Naive thymus-derived CD4-positive, alpha-beta T cell (primary cell): ENCODE measurements at regions not wholly inside any gene's neighbourhood (a gene's known extent, or its start where the extent isn't known, plus 50 kb on each side); places are given as distances from the start of the nearest gene placed in this dataset.

Source experiments
- ATAC-seq: fragments of 150-1000 bp; cut with Tn5 transposase; 2 replicates; pipeline ENCODE4 v1.10.0; 2021; ENCODE audit warnings: mild to moderate bottlenecking, moderate library complexity
- CTCF ChIA-PET: fragments of 350-600 bp; sonication (Branson Sonifier 250); formaldehyde crosslinking; loops from one replicate; lab custom pipeline; 2021; ENCODE audit warnings: antibody characterized with exemption; lab: Charles Lee
- POLR2A ChIA-PET: fragments of 350-600 bp; sonication (Branson Sonifier 250); formaldehyde crosslinking; loops from one replicate; lab custom pipeline; 2021; ENCODE audit warnings: antibody characterized with exemption, inconsistent platforms; lab: Charles Lee
- DNase-seq, 9 donors: peaks; one replicate each; pipeline versions ENCODE4 v3.0.0 to v3.0.0-alpha.2; 2020 to 2022; ENCODE audit warnings: mixed read lengths in 1 of 9
- H3K27ac ChIP-seq: one replicate; pipeline ENCODE4 v1.7.0; 2013; ENCODE audit warnings: mild to moderate bottlenecking, low read depth, low read length, moderate library complexity
- H3K27me3 ChIP-seq, 2 donors: one replicate each; pipeline ENCODE4 v1.7.0; 2013; ENCODE audit warnings: low read length in 2 of 2, mild to moderate bottlenecking in 2 of 2, moderate library complexity in 2 of 2; ENCODE audit not compliant: control insufficient read depth in 2 of 2, insufficient read depth in 2 of 2
- H3K36me3 ChIP-seq, 3 experiments: 1 replicate in 2 of 3; 2 replicates in 1 of 3; pipeline ENCODE4 v1.7.0; 2013; ENCODE audit warnings: low read length in 3 of 3, mild to moderate bottlenecking in 3 of 3, moderate library complexity in 1 of 3; ENCODE audit not compliant: insufficient read depth in 3 of 3, control insufficient read depth in 2 of 3
- H3K4me1 ChIP-seq, 2 donors: one replicate each; pipeline ENCODE4 v1.7.0; 2013; ENCODE audit warnings: low read length in 2 of 2, mild to moderate bottlenecking in 2 of 2, moderate library complexity in 1 of 2; ENCODE audit not compliant: control insufficient read depth in 2 of 2, insufficient read depth in 2 of 2
- H3K4me3 ChIP-seq: 2 replicates; pipeline ENCODE4 v1.7.0; 2013; ENCODE audit warnings: mild to moderate bottlenecking, low read length
- H3K9me3 ChIP-seq, 3 experiments: 1 replicate in 2 of 3; 2 replicates in 1 of 3; pipeline ENCODE4 v1.7.0; 2013; ENCODE audit warnings: low read length in 3 of 3; ENCODE audit not compliant: control insufficient read depth in 2 of 3
- H3K27ac Mint-ChIP-seq, 9 donors: one replicate each; pipeline ENCODE4 v1.8.0; 2020 to 2022; ENCODE audit warnings: mixed read lengths in 9 of 9, mild to moderate bottlenecking in 8 of 9, moderate library complexity in 5 of 9, inconsistent platforms in 2 of 9
- H3K27me3 Mint-ChIP-seq, 5 donors: one replicate each; pipeline ENCODE4 v1.8.0; 2021 to 2022; ENCODE audit warnings: mixed read lengths in 5 of 5, mild to moderate bottlenecking in 1 of 5
- H3K36me3 Mint-ChIP-seq, 5 donors: one replicate each; pipeline ENCODE4 v1.8.0; 2020 to 2022; ENCODE audit warnings: mixed read lengths in 5 of 5, mild to moderate bottlenecking in 3 of 5, inconsistent platforms in 1 of 5
- H3K4me1 Mint-ChIP-seq, 7 donors: one replicate each; pipeline ENCODE4 v1.8.0; 2020 to 2022; ENCODE audit warnings: mixed read lengths in 7 of 7, mild to moderate bottlenecking in 3 of 7, inconsistent platforms in 1 of 7
- H3K4me3 Mint-ChIP-seq, 10 donors: one replicate each; pipeline ENCODE4 v1.8.0; 2020 to 2022; ENCODE audit warnings: mild to moderate bottlenecking in 10 of 10, mixed read lengths in 10 of 10, moderate library complexity in 6 of 10, inconsistent platforms in 2 of 10
- H3K9me3 Mint-ChIP-seq, 11 donors: one replicate each; pipeline ENCODE4 v1.8.0; 2020 to 2022; ENCODE audit warnings: mixed read lengths in 11 of 11, mild to moderate bottlenecking in 4 of 11, inconsistent platforms in 1 of 11, moderate library complexity in 1 of 11
- intact Hi-C, 2 donors: fragments of 100-400 bp; cut with micrococcal nuclease; formaldehyde crosslinking; loops; one replicate each; pipeline ENCODE4 v1.15.1; 2023

- Mint-ChIP-seq H3K36me3 (peaks cover 0 to 21% (median 0%) of the 10 kb centered on the region in 5 donors), H3K4me3 (peak overlapping the region in 1 of 10 donors; percentile 66), H3K27ac (peak overlapping the region in 3 of 9 donors; percentile 2 to 86 (median 73)), H3K9me3 (peaks cover 0 to 12% (median 0%) of the 10 kb centered on the region in 11 donors), H3K27me3 (no peaks in the 10 kb centered on the region), H3K4me1 (peaks cover 0 to 25% (median 4%) of the 10 kb centered on the region in 7 donors)
- Histone ChIP-seq H3K27ac (no peak overlapping the region), H3K4me1 (no peaks in the 10 kb centered on the region), H3K9me3 (no peaks in the 10 kb centered on the region), H3K36me3 (no peaks in the 10 kb centered on the region), H3K4me3 (no peak overlapping the region), H3K27me3 (no peaks in the 10 kb centered on the region)
- ChIA-PET CTCF (no interaction called here), POLR2A (no interaction called here)
- no peak for DNase-seq
- ATAC-seq: no peak
- intact Hi-C loops: loop anchor here in 1 of 2 donors (1.0 to 10.0 kb wide), 3 partner anchors 22 to 399 kb away; no protein-coding TSS in a partner anchor
These were observed 855.2 kb upstream of the ID2 start for GRCh38 chr2:7826656-7827055.

GRCh38 chr2:7829241-7829640, 852.6 kb upstream of the ID2 start:
- H3K9me3 Mint-ChIP-seq: peaks cover 0 to 15% (median 0%) of the 10 kb centered on the region in 11 donors
- Histone ChIP-seq H3K4me1 (no peaks in the 10 kb centered on the region), H3K9me3 (no peaks in the 10 kb centered on the region), H3K27ac (no peak overlapping the region), H3K4me3 (no peak overlapping the region), H3K36me3 (no peaks in the 10 kb centered on the region), H3K27me3 (no peaks in the 10 kb centered on the region)
- ChIA-PET POLR2A (no interaction called here), CTCF (interaction anchor here (0.5 kb wide), 1 partner anchor 502 kb away, joined by 3 read pairs; no protein-coding TSS in a partner anchor)
- peaks cover 0 to 25% (median 4%) of the 10 kb centered on the region in 7 donors for H3K4me1 Mint-ChIP-seq
- no peak for DNase-seq
- no peak for ATAC-seq
- intact Hi-C loops: loop anchor here in 1 of 2 donors (5.0 to 10.0 kb wide), 2 partner anchors 254 to 402 kb away; no protein-coding TSS in a partner anchor
- peaks cover 0 to 16% (median 0%) of the 10 kb centered on the region in 5 donors for H3K36me3 Mint-ChIP-seq
- H3K27ac Mint-ChIP-seq: no peak overlapping the region
- no peak overlapping the region for H3K4me3 Mint-ChIP-seq
- no peaks in the 10 kb centered on the region for H3K27me3 Mint-ChIP-seq

- H3K27me3 ChIP-seq: no peaks in the 10 kb centered on the region
- no peaks in the 10 kb centered on the region for H3K36me3 ChIP-seq
- no peak overlapping the region for H3K4me3 Mint-ChIP-seq
- H3K27me3 Mint-ChIP-seq: no peaks in the 10 kb centered on the region
- peaks cover 0 to 4% of the 10 kb centered on the region in 2 donors for H3K4me1 ChIP-seq
- CTCF ChIA-PET: no interaction called here
- H3K27ac Mint-ChIP-seq: no peak overlapping the region
- DNase-seq (no peak), ATAC-seq (no peak)
- H3K4me3 ChIP-seq: no peak overlapping the region
- peaks cover 8 to 29% (median 12%) of the 10 kb centered on the region in 7 donors for H3K4me1 Mint-ChIP-seq
- peaks cover 0 to 21% (median 0%) of the 10 kb centered on the region in 5 donors for H3K36me3 Mint-ChIP-seq
- no peaks in the 10 kb centered on the region for H3K9me3 ChIP-seq
- H3K27ac ChIP-seq: no peak overlapping the region
- intact Hi-C loops: no loop called here
- H3K9me3 Mint-ChIP-seq: peaks cover 0 to 16% (median 0%) of the 10 kb centered on the region in 11 donors
- POLR2A ChIA-PET: no interaction called here
These were observed 851.2 kb upstream of the ID2 start for GRCh38 chr2:7830616-7831015.

GRCh38 chr2:7835151-7835550, 846.7 kb upstream of the ID2 start:
- Histone ChIP-seq H3K27me3 (no peaks in the 10 kb centered on the region), H3K4me1 (peaks cover 0 to 4% of the 10 kb centered on the region in 2 donors), H3K27ac (no peak overlapping the region), H3K9me3 (no peaks in the 10 kb centered on the region), H3K4me3 (no peak overlapping the region), H3K36me3 (no peaks in the 10 kb centered on the region)
- Mint-ChIP-seq H3K4me1 (peaks cover 12 to 21% (median 16%) of the 10 kb centered on the region in 7 donors), H3K4me3 (peak overlapping the region in 2 of 10 donors; percentile 7 to 48), H3K27me3 (no peaks in the 10 kb centered on the region), H3K27ac (peak overlapping the region in 2 of 9 donors; percentile 31 to 40), H3K9me3 (peaks cover 0 to 22% (median 0%) of the 10 kb centered on the region in 11 donors), H3K36me3 (peaks cover 0 to 16% (median 0%) of the 10 kb centered on the region in 5 donors)
- ChIA-PET POLR2A (no interaction called here), CTCF (no interaction called here)
- intact Hi-C loops: no loop called here
- no peak for DNase-seq
- ATAC-seq: no peak

- Mint-ChIP-seq H3K27me3 (no peaks in the 10 kb centered on the region), H3K36me3 (peaks cover 0 to 15% (median 2%) of the 10 kb centered on the region in 5 donors), H3K27ac (peak overlapping the region in 1 of 9 donors; percentile 31), H3K9me3 (peaks cover 0 to 27% (median 2%) of the 10 kb centered on the region in 11 donors), H3K4me1 (peaks cover 12 to 21% (median 16%) of the 10 kb centered on the region in 7 donors), H3K4me3 (peak overlapping the region in 5 of 10 donors; percentile 13 to 55 (median 43))
- Histone ChIP-seq H3K36me3 (no peaks in the 10 kb centered on the region), H3K27ac (no peak overlapping the region), H3K4me3 (no peak overlapping the region), H3K4me1 (peaks cover 0 to 4% of the 10 kb centered on the region in 2 donors), H3K27me3 (no peaks in the 10 kb centered on the region), H3K9me3 (no peaks in the 10 kb centered on the region)
- intact Hi-C loops: no loop called here
- peak; percentile 66 for ATAC-seq
- ChIA-PET POLR2A (no interaction called here), CTCF (no interaction called here)
- peak in 6 of 9 donors; percentile 2 to 41 (median 19) for DNase-seq
These were observed 845.9 kb upstream of the ID2 start for GRCh38 chr2:7835693-7836680.

- Mint-ChIP-seq H3K36me3 (peaks cover 0 to 18% (median 4%) of the 10 kb centered on the region in 5 donors), H3K4me1 (peaks cover 14 to 28% (median 17%) of the 10 kb centered on the region in 7 donors), H3K27ac (no peak overlapping the region), H3K4me3 (no peak overlapping the region), H3K27me3 (no peaks in the 10 kb centered on the region), H3K9me3 (peaks cover 0 to 30% (median 3%) of the 10 kb centered on the region in 11 donors)
- no peaks in the 10 kb centered on the region for H3K36me3 ChIP-seq
- DNase-seq (no peak), ATAC-seq (no peak)
- H3K4me1 ChIP-seq: peaks cover 0 to 4% of the 10 kb centered on the region in 2 donors
- ChIA-PET CTCF (no interaction called here), POLR2A (interaction anchor here (0.7 kb wide), 1 partner anchor 415 kb away, joined by 3 read pairs; no protein-coding TSS in a partner anchor)
- H3K9me3 ChIP-seq: no peaks in the 10 kb centered on the region
- no peaks in the 10 kb centered on the region for H3K27me3 ChIP-seq
- no peak overlapping the region for H3K27ac ChIP-seq
- H3K4me3 ChIP-seq: no peak overlapping the region
- intact Hi-C loops: no loop called here
These were observed 844.6 kb upstream of the ID2 start for GRCh38 chr2:7837237-7837760.
